DMS 273 treated with DMSO at 0.1 percent for 48 hours (cell line): ENCODE measurements at regions not wholly inside any gene's neighbourhood (a gene's known extent, or its start where the extent isn't known, plus 50 kb on each side); places are given as distances from the start of the nearest gene placed in this dataset.
"Not testable (repeated sequence)": the region's sequence is repeated elsewhere in the genome, so short reads cannot be mapped to it uniquely, and the experiment has no call there.

Experiments
- DNase-seq: peaks from one replicate; lab custom pipeline; 2025; lab: John Stamatoyannopoulos, UW

DNA sequence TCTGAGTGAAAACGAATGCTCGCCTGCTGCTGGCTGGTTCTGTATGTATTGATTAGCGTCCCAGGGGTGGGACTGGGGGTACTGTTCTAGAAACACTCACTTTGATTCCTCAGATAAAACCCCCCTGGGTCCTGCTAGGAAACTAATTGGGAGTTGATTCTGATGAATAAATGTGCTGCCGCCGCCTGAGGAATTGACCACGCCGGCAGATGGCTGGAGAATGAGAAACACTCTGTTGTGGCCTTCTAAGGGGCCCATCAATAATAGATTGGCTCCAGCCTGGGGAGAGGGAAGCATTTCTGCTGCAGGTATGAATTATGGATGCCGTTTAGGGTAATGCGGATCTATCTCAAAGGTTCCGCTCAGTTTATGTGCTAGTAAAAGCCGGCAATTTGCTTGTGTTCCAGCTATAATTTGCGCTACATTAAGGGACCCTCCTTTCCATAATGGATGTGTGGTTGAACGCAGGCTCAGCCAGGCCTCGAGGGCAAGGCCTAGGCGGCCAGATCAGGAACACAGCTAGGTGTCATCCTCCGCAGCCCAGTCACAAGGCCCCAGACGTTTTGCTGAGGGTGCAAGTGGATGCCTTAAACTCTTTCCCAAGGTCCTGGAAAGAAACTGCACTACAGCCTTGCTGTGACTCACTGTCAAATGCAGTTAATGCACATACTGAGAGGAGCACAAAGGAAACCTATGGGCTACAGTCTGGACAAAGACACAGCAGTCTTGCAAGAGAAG lies 132.2 kb upstream of the HS3ST2 start:
- DNase-seq, result no peak

DNA sequence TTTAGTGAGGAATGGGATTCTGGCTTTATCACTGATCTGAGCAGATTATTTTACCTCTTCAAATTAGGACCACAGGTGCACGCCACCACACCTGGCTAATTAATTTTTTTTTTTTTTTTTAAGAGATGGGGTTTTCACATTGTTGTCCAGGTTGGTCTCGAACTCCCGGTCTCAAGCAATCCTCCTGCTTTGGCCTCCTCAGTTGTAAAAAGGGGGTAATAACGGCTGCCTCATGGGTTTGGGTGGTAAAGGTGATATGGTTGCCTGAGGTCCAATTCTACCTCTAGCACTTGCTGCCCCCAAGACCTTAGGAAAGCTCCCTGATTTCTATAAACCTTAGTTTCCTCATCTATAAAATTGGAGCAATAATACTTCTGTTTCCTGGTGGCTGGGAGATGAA lies 130.7 kb upstream of the HS3ST2 start:
- no peak for DNase-seq

DNA sequence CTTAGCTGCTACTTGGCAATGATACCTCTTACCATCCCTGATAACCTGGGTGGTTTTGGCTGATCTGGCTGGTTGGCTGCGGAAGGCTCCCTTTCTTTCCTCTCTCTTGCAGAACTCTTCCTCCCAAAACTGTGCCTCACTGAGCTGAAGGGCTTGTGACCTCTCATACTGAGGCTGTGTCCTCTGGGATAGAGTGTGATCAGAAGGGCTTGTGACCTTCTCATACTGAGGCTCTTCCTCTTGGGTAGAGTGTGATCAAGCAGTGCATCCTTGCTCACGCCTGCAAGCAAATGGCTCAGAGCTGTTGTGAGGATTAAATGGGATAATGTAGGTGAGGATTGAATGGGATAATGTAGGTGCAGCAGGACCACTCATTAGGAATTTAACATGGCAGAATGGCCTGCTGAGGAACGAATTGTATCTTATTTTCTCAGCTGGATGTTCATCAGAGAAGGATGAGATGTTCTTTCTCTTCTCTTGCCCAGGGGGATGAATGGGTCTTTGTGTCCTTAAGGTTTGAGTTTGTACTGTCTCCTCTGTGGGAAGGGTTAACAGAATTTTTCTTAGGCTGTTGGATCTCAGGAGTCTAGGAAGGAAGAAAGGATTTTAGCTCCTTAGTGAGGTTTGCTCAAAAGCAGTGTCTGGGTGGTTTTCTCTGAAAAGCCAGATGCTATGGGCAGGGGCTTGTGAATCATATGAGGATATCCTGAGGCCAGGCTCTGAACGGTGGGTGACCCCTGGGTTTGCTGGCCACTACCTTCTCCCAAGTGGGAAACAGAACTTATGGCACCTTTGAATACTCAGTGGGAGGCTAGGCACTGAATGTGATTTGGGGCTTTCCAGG lies 130.0 kb upstream of the HS3ST2 start:
- no peak for DNase-seq

DNA sequence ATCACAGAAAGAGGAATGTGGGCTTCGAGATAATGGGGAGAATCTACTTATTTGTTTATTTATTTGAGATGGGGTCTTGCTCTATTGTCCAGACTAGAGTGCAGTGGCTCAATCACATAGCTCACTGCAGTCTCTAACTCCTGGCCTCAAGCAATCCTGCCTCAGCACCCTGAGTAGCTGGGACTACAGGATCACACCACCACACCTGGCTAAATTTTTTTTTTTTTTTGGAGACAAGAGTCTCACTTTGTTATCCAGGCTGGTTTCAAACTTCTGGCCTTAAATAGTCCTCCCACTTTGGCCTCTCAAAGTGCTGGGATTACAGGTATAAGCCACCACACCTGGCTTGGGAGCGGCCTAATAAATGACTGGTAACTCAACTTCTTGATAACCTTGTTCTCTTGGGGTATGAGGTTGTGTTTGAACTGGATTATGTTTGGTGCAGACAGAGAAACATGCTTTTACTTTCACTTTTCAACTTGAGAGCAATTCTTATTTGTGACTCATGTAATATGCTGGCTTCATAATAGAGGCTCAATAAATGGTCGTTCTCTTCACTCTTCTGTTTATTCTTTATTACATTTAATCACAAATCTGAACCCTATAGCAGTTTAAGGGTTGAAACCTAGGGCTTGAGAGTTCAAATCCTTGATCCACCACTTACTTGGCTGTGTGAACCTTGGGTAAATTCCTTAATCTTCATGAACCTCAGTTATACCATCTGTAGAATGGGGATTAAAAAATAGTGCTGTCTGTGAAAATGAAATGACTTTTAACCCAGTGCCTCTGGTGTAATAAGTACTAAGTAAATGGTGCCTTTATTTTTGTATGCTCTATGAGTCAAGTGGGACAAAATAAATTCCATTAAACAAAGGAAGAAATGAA lies 129.1 kb upstream of the HS3ST2 start:
- no peak for DNase-seq

DNA sequence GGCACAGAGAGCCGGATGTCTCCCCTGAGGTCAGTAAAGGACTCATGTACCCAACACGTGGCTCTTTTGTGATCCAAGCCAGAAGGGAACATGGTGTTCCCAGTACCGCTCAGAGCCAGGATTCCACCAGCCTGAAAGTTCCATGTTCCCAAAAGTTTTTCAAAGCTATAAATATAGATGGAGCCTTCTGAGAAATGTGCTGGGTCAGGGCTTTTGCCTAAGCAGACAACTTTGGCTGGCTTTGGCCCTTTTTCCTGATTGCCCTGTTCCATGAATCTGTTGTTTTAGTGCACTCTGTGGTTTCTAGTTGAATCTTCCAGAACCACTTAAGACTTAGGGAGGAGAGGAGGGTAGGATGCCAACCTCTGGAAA lies 128.5 kb upstream of the HS3ST2 start:
- DNase-seq, result no peak

DNA sequence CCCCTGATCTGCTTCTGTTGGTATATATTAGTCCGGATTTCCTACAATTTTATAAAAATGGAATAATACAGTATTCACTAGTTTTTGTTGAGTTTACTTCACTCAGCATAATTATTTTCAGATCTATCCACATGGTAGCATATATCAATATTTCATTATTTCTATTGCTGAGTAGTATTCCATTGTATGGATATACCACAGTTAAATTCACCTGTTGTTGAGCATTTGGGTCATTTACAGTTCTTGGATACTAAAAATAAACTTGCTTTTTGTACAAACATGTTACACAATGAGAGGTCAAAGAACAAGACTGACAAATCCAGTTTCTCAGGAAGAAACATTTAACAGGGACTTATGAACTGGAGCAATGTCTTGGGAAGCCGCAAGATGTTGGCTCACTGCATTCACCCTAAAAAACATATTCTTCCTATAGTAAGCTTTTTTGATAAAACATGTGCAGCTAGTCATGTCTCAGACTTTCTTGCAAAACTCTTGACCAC lies 126.9 kb upstream of the HS3ST2 start:
- no peak for DNase-seq

DNA sequence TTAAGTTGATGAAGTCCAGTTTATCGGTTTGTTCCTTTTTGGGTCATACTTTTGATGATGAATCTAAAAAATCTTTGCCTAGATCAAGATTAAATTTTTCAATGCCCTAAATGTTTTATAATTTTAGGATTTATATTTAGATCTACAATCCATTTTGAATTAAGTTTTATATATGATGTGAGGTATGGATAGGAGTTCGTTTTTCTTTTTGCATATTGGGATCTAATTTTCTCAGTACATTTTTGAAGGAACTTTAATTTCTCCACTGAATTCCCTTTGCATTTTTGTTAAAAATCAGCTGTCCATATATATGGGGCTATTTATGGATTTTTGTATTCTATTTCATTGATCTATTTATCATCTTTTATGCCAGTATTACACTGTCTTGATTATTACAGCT lies 125.5 kb upstream of the HS3ST2 start:
- DNase-seq, result no peak

DNA sequence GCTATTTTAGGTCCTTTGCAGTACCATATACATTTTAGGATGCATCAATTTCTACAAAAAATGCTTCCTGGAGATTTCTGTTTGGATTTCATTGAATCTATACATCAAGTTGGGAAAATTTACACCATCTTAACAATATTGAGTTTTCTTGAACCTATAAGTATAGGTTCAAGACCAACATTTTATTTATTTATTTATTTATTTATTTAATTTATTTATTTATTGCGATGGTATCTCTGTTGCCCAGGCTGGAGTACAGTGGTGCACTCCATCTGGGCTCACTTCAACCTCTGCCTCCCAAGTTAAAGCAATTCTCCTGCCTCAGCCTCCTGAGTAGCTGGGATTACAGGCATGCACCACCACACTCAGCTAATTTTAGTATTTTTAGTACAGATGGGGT lies 125.0 kb upstream of the HS3ST2 start:
- no peak for DNase-seq

DNA sequence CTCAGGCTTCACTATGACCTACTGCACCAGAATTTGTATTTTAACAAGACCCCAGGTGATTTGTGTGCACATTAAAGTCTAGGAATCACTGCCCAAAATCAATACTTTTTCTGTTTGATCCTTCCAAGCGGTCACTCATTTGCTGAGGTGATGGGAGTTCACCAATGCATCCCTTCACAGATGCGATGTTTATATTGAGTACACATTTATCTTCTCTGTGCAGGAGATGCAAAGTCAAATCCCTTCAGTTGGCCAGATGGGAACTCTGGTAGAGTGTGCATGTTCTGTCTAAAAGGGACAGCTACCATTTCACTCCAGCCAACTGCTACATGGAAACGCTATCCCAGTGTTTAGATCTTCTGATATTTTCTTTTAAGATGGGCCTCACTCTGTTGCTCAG lies 122.6 kb upstream of the HS3ST2 start:
- no peak for DNase-seq

DNA sequence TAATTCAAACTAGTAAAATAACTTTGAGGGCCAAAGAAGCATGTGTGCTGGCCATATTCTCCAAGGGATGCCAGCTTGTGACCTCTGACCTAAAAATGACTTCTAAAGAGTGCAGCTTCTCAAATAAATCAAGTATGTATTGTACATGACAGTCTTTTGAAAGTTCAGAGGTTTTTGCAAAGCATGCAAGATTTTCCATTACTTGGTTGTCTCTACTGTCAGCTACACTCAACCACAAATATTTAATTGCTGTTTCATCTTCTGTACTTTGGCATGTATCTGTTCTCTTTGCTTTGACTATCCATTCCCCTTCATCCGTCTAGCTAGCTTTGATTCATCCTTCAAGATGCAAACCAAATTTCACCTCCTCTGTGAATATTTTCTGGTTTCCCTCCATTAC lies 121.9 kb upstream of the HS3ST2 start:
- DNase-seq, result no peak

DNA sequence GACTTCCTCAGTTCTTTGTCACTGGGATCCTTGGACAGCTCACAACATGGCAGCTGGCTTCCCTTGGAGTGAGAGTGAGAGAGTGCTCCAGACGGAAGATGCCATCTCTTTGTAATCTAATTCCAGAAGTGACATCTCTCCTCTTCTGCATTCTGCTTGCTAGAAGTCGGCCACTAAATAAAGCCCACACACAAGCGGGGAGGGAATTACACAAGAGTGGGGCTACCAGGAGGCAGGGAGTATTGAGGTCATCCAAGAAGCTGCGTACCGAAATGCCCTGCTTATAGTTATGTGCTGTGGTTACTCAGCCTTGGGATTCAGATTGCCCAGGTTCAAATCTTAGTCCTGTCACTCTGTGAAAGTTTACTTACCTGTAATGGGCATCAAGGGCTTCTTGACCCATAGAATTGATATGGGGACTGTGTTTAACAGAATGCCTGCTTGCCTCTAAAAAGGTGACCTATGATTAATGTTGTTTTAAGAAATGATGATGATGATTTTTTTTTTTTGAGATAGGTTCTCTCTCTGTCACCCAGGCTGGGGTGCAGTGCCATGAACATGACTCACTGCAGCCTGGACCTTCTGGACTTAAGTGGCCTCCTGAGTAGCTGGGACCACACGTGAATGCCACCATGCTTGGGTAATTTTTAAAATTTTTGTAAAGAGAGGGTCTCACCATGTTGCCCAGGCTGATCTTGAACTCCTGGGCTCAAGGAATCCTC lies 120.9 kb upstream of the HS3ST2 start:
- DNase-seq, result no peak

DNA sequence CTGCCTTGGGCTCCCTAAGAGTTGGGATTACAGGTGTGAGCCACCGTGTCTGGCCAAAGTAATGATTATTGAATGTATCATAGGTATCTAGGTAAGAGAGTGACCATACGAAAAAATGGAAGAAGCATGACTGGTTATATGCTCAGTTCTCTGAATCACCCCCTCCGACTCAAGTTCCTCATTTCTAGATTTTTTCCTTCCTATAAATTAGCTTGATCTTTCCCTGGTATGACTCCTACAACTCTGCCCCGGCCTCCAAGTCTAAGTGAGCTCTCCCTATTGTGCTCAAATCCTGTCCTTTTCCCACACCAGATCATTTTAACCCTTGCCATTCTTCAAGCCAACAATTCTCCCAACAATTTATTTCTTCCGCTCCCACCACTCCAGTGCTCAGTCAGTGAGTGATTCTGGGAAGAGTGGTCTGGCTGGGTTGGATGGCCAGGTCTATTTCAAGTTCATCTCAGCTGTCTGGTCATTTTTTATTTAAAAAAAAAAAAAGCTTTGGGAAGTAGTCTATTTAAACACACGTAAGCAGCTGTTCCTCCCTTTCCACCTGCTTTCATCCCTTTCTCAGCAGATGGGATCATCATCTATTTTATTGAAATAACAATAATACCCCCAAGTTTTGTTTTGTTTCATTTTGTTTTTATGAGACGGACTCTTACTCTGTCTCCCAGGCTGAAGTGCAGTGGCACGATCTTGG lies 120.2 kb upstream of the HS3ST2 start:
- DNase-seq, result no peak

DNA sequence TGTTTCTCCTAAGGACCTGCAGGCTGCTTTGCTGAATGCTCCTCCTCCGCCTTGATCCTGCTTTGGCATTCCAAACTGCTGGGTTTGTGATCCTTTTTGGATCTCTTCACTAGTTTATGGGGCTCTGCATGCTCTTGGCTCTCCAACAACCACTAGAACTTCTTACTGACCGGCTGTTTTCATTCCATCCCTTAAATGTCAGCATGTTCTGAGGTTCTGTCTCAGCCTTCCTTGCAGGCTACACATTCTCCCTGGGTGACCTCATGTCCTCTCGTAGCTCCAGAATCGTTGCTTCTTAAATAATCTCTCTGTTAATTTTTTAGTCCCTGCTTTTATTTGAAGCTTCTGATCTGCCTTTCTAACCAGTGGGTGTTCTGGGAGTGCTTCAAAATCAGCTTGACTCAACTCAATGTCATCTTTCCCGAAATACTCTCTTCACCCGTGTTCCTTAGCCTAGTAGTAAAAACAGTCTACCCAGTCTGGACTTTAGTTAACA lies 119.0 kb upstream of the HS3ST2 start:
- DNase-seq, result no peak

DNA sequence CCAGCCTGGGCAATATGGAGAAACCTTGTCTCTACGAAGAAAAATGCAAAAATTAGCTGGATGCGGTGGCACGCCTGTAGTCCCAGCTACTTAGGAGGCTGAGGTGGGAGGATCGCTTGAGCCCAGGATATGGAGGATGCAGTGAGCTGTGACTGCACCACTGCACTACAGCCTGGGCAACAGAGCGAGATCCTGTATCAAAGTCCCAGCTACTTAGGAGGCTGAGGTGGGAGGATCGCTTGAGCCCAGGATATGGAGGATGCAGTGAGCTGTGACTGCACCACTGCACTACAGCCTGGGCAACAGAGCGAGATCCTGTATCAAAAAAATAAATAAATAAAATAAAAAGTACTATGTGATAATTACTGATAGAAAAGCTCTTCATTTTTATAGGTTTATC lies 118.2 kb upstream of the HS3ST2 start:
- not testable (repeated sequence) for DNase-seq

DNA sequence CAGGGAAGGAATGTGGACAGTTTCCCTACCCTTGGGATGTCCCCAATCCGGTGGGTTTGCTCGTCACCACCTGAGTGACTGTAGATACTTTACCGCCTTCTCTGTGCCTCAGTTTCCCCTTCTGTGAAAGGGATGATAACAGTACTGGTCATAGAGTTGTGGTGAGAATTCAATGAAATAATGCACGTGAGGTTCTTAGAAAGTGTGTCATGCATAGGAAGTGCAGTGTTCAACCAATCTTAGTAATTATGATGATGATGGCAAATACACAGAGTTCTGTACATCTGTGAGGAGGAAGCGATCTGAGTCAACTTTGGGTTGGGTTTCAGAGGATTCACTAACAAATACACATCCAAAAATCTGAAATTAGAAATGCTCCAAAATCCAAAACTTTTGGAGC lies 114.6 kb upstream of the HS3ST2 start:
- no peak for DNase-seq

DNA sequence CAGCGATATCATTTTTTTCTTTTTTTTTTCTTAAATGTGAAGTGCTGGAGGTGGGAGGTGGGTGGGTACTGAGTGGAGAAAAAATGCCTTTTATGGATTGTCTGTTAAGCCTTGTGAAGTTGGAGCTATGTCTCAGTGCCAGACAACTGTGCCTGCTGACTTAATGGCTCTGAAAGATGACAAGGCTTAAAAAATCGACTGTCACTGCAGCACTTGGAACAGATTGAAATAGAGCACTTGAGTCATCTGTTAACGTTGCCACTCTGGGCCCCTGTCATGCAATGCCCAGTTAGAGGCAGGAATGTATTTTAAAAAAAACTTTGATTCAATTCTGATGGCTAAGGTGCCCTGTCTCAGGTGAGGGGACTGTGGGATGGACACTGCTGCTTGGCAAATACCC lies 108.2 kb upstream of the HS3ST2 start:
- no peak for DNase-seq

DNA sequence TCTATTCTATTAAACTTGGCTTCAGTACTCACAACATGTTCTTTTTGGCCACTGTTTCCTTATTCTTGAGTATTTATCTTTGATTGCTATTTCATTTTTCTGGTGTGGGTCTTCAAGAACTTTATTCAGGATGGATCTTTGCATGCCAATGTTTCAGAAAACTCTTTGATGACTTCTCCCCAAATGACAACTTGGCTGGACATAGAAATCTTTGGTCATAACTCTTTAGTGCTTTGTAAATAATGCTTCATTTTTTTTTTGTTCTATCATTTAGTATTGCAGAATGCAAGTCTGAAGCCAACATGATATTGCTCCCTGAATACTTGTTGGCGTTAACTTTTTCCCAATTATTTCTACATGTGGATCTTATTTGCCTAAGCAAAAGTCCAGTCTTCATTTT lies 103.6 kb upstream of the HS3ST2 start:
- no peak for DNase-seq

DNA sequence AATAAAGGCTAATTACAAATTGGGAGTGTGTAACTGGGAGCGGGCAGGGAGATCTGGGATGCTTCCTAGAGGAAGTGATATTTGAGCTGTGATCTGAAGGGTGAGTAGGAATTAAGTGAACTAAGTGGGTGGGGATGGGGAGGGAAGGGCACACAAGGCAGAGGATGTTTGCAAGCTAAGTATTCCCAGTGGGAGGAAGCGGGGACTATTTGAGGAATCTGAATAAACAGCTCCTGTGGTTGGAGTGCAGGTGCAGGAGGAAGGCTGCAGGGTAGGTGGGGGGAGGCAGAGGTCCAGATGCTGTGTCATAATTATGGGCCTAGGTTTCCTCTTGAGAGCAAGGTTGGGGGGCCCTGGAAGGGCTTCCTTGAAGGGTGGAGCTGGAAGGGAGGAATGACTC lies 102.1 kb upstream of the HS3ST2 start:
- no peak for DNase-seq

DNA sequence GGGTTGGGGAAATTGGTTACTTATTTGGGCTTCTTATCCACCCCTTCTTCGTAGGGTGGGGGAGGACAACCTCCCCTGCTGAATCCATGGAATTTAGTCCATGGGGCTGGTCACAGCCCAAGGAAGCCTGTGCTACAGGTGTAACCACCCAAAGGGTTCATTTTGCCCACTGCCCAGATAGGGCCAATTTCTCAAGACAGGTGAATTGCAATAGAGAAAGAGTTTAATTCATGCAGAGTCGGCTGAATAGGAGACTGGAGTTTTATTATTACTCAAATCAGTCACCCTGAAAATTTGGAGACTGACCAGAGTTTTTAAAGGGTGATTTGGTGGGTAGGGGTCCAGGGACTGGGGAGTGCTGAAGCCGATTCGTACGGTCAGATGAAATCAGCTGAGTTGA lies 101.5 kb upstream of the HS3ST2 start:
- no peak for DNase-seq

DNA sequence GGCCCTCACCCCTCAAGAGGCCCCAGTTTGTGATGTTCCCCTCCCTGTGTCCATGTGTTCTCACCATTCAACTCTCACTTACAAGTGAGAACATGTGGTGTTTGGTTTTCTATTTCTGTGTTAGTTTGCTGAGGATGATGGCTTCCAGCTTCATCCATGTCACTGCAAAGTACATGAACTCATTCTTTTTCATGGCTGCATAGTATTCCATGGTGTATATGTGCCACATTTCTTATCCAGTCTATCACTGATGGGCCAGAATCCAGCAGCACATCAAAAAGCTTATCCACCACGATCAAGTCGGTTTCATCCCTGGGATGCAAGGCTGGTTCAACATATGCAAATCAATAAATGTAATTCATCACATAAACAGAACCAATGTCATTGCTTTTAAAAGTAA lies 95.4 kb upstream of the HS3ST2 start:
- DNase-seq, result not testable (repeated sequence)

DNA sequence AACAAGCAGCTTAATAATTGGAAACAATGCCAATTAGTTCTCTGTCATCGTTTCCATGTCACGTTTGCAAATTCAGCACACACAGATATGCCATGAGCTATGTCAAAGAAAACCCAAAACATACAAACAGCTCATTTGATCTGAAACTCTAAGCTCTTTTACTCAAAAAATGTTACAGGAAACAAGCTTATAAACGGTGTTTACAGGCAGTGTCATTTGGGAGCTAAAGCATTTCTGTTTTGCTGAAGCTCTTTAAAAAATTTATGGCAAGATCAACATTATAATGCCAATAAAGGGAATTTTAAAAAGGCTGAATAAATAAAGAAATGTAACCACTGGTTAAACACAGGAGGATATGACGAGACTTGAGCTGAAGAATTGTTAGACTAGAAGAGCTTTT lies 94.0 kb upstream of the HS3ST2 start:
- DNase-seq, result no peak
